ENCODE measurements at regions not wholly inside any gene's neighbourhood (a gene's known extent, or its start where the extent isn't known, plus 50 kb on each side); places are given as distances from the start of the nearest gene placed in this dataset.

DNA sequence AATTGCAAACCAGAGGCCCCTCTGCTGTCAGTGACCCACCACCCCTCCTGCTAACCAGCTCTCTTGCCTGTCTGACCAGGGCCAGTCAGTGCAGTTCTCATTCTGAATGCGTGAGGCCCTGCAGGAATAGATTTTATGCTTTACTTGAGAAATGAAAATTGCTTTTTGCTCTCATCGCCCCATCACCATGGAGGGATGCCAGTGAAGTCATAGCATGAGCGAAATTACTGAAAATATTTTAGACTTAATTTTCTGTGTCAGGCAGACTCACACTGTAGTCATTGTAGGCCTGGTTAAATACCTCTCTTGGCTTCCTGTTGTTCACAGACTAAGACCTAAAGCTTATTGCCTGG is 490.5 kb upstream of the CDH5 start:
- H2BK12ac ChIP-seq (ENCODE audit: low read depth, low read length), result no peak overlapping the region
- no peak overlapping the region for H4K5ac ChIP-seq (ENCODE audit: insufficient read length, low read depth, low read length)
- no peak overlapping the region for H2AFZ ChIP-seq (ENCODE audit: low read length)
- H3K9me3 ChIP-seq (ENCODE audit: insufficient read depth in 2 of 2, low read depth in 1 of 2, low read length in 1 of 2), result no peaks in the 10 kb centered on the region
- FAIRE-seq, result no peak
- H3K36me3 ChIP-seq (ENCODE audit: control insufficient read depth in 2 of 4, insufficient read depth in 4 of 4, low read length in 3 of 4), result no peaks in the 10 kb centered on the region
- H2AK5ac ChIP-seq (ENCODE audit: low read depth, low read length), result no peak overlapping the region
- H4K20me1 ChIP-seq (replicated peaks in 1 of 2; ENCODE audit: control insufficient read depth in 1 of 2, insufficient read depth in 2 of 2, low read length in 2 of 2), result no peaks in the 10 kb centered on the region
- CTCF ChIA-PET (ENCODE audit: partially characterized antibody), result no interaction called here
- H3K56ac ChIP-seq (replicated peaks; ENCODE audit: insufficient read length, low read depth, low read length), result no peak overlapping the region
- no peak overlapping the region for H2BK20ac ChIP-seq (ENCODE audit: low read length)
- no peak overlapping the region for H3K9ac ChIP-seq (replicated peaks in 1 of 4; ENCODE audit: extremely low read depth in 1 of 4, low read depth in 3 of 4, low read length in 3 of 4)
- POLR2A ChIA-PET (ENCODE audit: partially characterized antibody), result no interaction called here
- no peak overlapping the region for H4K8ac ChIP-seq (ENCODE audit: extremely low read depth, insufficient read depth, low read length)
- H3K18ac ChIP-seq (ENCODE audit: extremely low read depth, low read length), result no peak overlapping the region
- 91% methylated on average over 3 of the region's 3 CpGs; no CpG with 5 or more reads in 1 of the 2 experiments for WGBS, 2 experiments (ENCODE audit: extremely low coverage in 1 of 2, insufficient coverage in 1 of 2, insufficient read length in 1 of 2, insufficient replicate concordance in 2 of 2, low coverage in 1 of 2, low lambda C conversion rate in 2 of 2, missing lambda C conversion rate in 1 of 2)
- H2BK5ac ChIP-seq (ENCODE audit: low read depth, low read length), result no peak overlapping the region
- H3K27me3 ChIP-seq (replicated peaks in 1 of 4; ENCODE audit: control insufficient read depth in 3 of 4, extremely low read depth in 1 of 4, insufficient read depth in 3 of 4, low read length in 3 of 4), result no peaks in the 10 kb centered on the region
- no peaks in the 10 kb centered on the region for H3K79me2 ChIP-seq (ENCODE audit: control insufficient read depth in 1 of 2, insufficient read depth in 2 of 2, low read length in 2 of 2)
- H3K4me1 ChIP-seq (replicated peaks in 1 of 4; ENCODE audit: control insufficient read depth in 3 of 4, insufficient read depth in 4 of 4, low read length in 3 of 4), result no peaks in the 10 kb centered on the region; a peak in 1 of 7 replicates
- H3K79me1 ChIP-seq (ENCODE audit: low read depth, low read length), result no peaks in the 10 kb centered on the region
- TF ChIP-seq POLR2AphosphoS5 (IDR thresholded peaks at IDR 0.05; ENCODE audit: low read depth, low read length), result no peak
- no peak for TF ChIP-seq POU5F1 (IDR thresholded peaks at IDR 0.05; ENCODE audit: low read depth, low read length)
- no peak overlapping the region for H3K27ac ChIP-seq (ENCODE audit: low read depth, low read length)
- no peak overlapping the region for H3K4me3 ChIP-seq (ENCODE audit: extremely low read depth in 1 of 4, insufficient read depth in 2 of 4, low read depth in 3 of 4, low read length in 4 of 4)
- no peak for DNase-seq (ENCODE audit: low read depth in 1 of 2, low spot score in 2 of 2)
- no peak overlapping the region for H4K91ac ChIP-seq (replicated peaks; ENCODE audit: insufficient read length, low read length)
- H3K23me2 ChIP-seq (ENCODE audit: low read depth, low read length), result no peaks in the 10 kb centered on the region
- no peak overlapping the region for H3K4ac ChIP-seq (replicated peaks; ENCODE audit: insufficient read length, low read depth, low read length)
- H3K23ac ChIP-seq (ENCODE audit: insufficient read length), result no peak overlapping the region
- H2BK15ac ChIP-seq (ENCODE audit: low read length), result no peak overlapping the region
- no peak overlapping the region for H3K14ac ChIP-seq (ENCODE audit: insufficient read length)
- no peak overlapping the region for H2BK120ac ChIP-seq (replicated peaks; ENCODE audit: low read depth, low read length)
- no peak overlapping the region for H3K4me2 ChIP-seq (ENCODE audit: insufficient read depth in 1 of 2, low read depth in 2 of 2, low read length in 2 of 2)

Data from H1 (cell line).